IMR-90 (cell line): ENCODE measurements at regions not wholly inside any gene's neighbourhood (a gene's known extent, or its start where the extent isn't known, plus 50 kb on each side); places are given as distances from the start of the nearest gene placed in this dataset.

ENCODE experiments used
- ATAC-seq: fragments of 200-7000 bp; cut with Tn5 transposase; 2 replicates; pipeline ENCODE4 v1.9.1; 2020; ENCODE audit warnings: low read depth, mild to moderate bottlenecking, moderate library complexity
- BruUV-seq: library from RNA; stranded (reverse); fragments of 400-500 nt; replicated peaks from 2 replicates; lab custom pipeline; 2021; lab: Mats Ljungman, UMichigan
- CTCF ChIA-PET: fragments of 300-600 bp; formaldehyde crosslinking; extraction: SDS; loops from one replicate; lab custom pipeline; 2021; ENCODE audit warnings: antibody characterized with exemption; lab: Yijun Ruan, JAX
- POLR2A ChIA-PET: fragments of 300-600 bp; sonication (Branson Sonifier 250); formaldehyde crosslinking; loops from one replicate; lab custom pipeline; 2022; ENCODE audit warnings: antibody characterized with exemption; ENCODE audit not compliant: unreplicated experiment; lab: Charles Lee
- DNase-seq: peaks from one replicate; pipeline ENCODE4 v3.0.0; 2013
- H2AFZ ChIP-seq: replicated peaks from 2 replicates; pipeline ENCODE3; 2013; ENCODE audit warnings: low read length, mild to moderate bottlenecking; ENCODE audit not compliant: poor library complexity
- H2AK5ac ChIP-seq: 2 replicates; pipeline ENCODE4 v1.6.1; 2013; ENCODE audit warnings: low read depth, low read length, inconsistent platforms
- H2AK9ac ChIP-seq: replicated peaks from 2 replicates; pipeline ENCODE3; 2013; ENCODE audit warnings: mild to moderate bottlenecking, low read depth, low read length, moderate library complexity; ENCODE audit not compliant: poor library complexity
- H2BK120ac ChIP-seq: 2 replicates; pipeline ENCODE4 v1.6.1; 2013; ENCODE audit warnings: low read depth, low read length, inconsistent platforms
- H2BK15ac ChIP-seq: 3 replicates; pipeline ENCODE4 v1.6.1; 2013; ENCODE audit warnings: low read depth, low read length, inconsistent platforms
- H2BK20ac ChIP-seq: 2 replicates; pipeline ENCODE4 v1.6.1; 2013; ENCODE audit warnings: low read depth, mild to moderate bottlenecking, inconsistent platforms, low read length, moderate library complexity
- H2BK5ac ChIP-seq: 2 replicates; pipeline ENCODE4 v1.6.1; 2013; ENCODE audit warnings: mild to moderate bottlenecking, low read depth, low read length, inconsistent platforms; ENCODE audit not compliant: poor library complexity, severe bottlenecking
- H3K14ac ChIP-seq: replicated peaks from 2 replicates; pipeline ENCODE4 v1.6.1; 2013; ENCODE audit warnings: low read depth, low read length, inconsistent platforms
- H3K18ac ChIP-seq: 2 replicates; pipeline ENCODE4 v1.6.1; 2013; ENCODE audit warnings: low read depth, low read length, control low read depth
- H3K23ac ChIP-seq: 2 replicates; pipeline ENCODE4 v1.6.1; 2013; ENCODE audit warnings: low read depth, low read length, inconsistent platforms
- H3K27ac ChIP-seq: 2 replicates; pipeline ENCODE4 v1.5.1; 2013; ENCODE audit warnings: mild to moderate bottlenecking, control low read depth, low read length; ENCODE audit not compliant: insufficient read depth
- H3K27me3 ChIP-seq: 2 replicates; pipeline ENCODE4 v1.6.1; 2013; ENCODE audit warnings: low read length; ENCODE audit not compliant: control insufficient read depth, insufficient read depth
- H3K36me3 ChIP-seq: 2 replicates; pipeline ENCODE4 v1.6.1; 2013; ENCODE audit warnings: low read length, mixed read lengths; ENCODE audit not compliant: control insufficient read depth, insufficient read depth
- H3K4ac ChIP-seq: 2 replicates; pipeline ENCODE4 v1.6.1; 2013; ENCODE audit warnings: low read depth, low read length, inconsistent platforms
- H3K4me1 ChIP-seq: 2 replicates; pipeline ENCODE4 v1.6.1; 2013; ENCODE audit warnings: low read length, mixed read lengths; ENCODE audit not compliant: control insufficient read depth, insufficient read depth
- H3K4me2 ChIP-seq: 2 replicates; pipeline ENCODE4 v1.6.1; 2013; ENCODE audit warnings: low read depth, mild to moderate bottlenecking, control low read depth, low read length, moderate library complexity
- H3K4me3 ChIP-seq: 2 replicates; pipeline ENCODE4 v1.5.1; 2013; ENCODE audit warnings: low read depth, mild to moderate bottlenecking, control low read depth, low read length, moderate library complexity; ENCODE audit not compliant: insufficient read depth
- H3K56ac ChIP-seq: 2 replicates; pipeline ENCODE4 v1.6.1; 2013; ENCODE audit warnings: low read length, inconsistent platforms; ENCODE audit not compliant: insufficient read depth; ENCODE audit errors: extremely low read depth
- H3K79me1 ChIP-seq, 2 experiments: 2 replicates each; pipeline ENCODE4 v1.6.1; 2013; ENCODE audit warnings: low read length in 2 of 2, inconsistent platforms in 1 of 2, low read depth in 1 of 2
- H3K9ac ChIP-seq: 2 replicates; pipeline ENCODE4 v1.6.1; 2013; ENCODE audit warnings: low read depth, low read length, control low read depth
- H3K9me1 ChIP-seq: 2 replicates; pipeline ENCODE4 v1.6.1; 2013; ENCODE audit warnings: low read length, inconsistent platforms; ENCODE audit not compliant: insufficient read depth
- H3K9me3 ChIP-seq: 2 replicates; pipeline ENCODE4 v1.6.1; 2013; ENCODE audit warnings: low read length; ENCODE audit not compliant: control insufficient read depth, insufficient read depth
- H4K20me1 ChIP-seq: 2 replicates; pipeline ENCODE4 v1.6.1; 2013; ENCODE audit warnings: low read length, inconsistent platforms; ENCODE audit not compliant: insufficient read depth
- H4K5ac ChIP-seq: 2 replicates; pipeline ENCODE4 v1.6.1; 2013; ENCODE audit warnings: mild to moderate bottlenecking, low read depth, low read length, control low read depth
- H4K8ac ChIP-seq, 2 experiments: 2 replicates each; pipeline ENCODE4 v1.6.1; 2013; ENCODE audit warnings: low read depth in 2 of 2, low read length in 2 of 2, control low read depth in 1 of 2, inconsistent platforms in 1 of 2
- H4K91ac ChIP-seq: 2 replicates; pipeline ENCODE4 v1.6.1; 2013; ENCODE audit warnings: low read depth, low read length, inconsistent platforms; ENCODE audit not compliant: insufficient read depth
- CEBPB ChIP-seq: IDR thresholded peaks from 2 replicates; pipeline ENCODE4 v1.6.1; 2012; ENCODE audit warnings: low read depth, low read length, improper control_type of control experiment
- FOS ChIP-seq: fragments of 150-350 bp; IDR thresholded peaks from 2 replicates; pipeline ENCODE4 v1.6.1; 2016; ENCODE audit warnings: low read depth, low read length
- MAFK ChIP-seq: IDR thresholded peaks from 2 replicates; pipeline ENCODE4 v1.6.1; 2012; ENCODE audit warnings: low read depth, low read length, improper control_type of control experiment
- MAZ ChIP-seq: IDR thresholded peaks from 2 replicates; pipeline ENCODE4 v1.6.1; 2012; ENCODE audit warnings: low read depth, mild to moderate bottlenecking, low read length, improper control_type of control experiment, moderate library complexity, borderline replicate concordance
- NFE2L2 ChIP-seq: fragments of 150-350 bp; IDR thresholded peaks from 2 replicates; pipeline ENCODE4 v1.6.1; 2016; ENCODE audit warnings: low read depth, mild to moderate bottlenecking, low read length
- POLR2A ChIP-seq: IDR thresholded peaks from 2 replicates; pipeline ENCODE4 v1.6.1; 2012; ENCODE audit warnings: mild to moderate bottlenecking, low read depth, low read length
- RCOR1 ChIP-seq: IDR thresholded peaks from 2 replicates; pipeline ENCODE4 v1.6.1; 2012; ENCODE audit warnings: mild to moderate bottlenecking, low read length, improper control_type of control experiment; ENCODE audit not compliant: insufficient replicate concordance
- SMC3 ChIP-seq: fragments of 150-350 bp; IDR thresholded peaks from 2 replicates; pipeline ENCODE4 v1.6.1; 2016; ENCODE audit warnings: low read depth, mild to moderate bottlenecking, antibody characterized with exemption, low read length, moderate library complexity
- WGBS, 2 experiments: methylation state at CpG; one replicate each; pipeline versions ENCODE4 v1.1.5 to v1.1.7; 2013; ENCODE audit warnings: missing lambda C conversion rate in 2 of 2; ENCODE audit not compliant: insufficient read length in 1 of 2; ENCODE audit errors: extremely low coverage in 2 of 2; 5-methylcytosine and 5-hydroxymethylcytosine counted together
- dilution Hi-C: fragments of 300-500 bp; cut with HindIII; formaldehyde crosslinking; loops from one replicate; pipeline ENCODE4 v1.14.3; 2018; ENCODE audit warnings: low sequenced_read_pairs; ENCODE audit not compliant: unreplicated experiment
- in situ Hi-C: fragments of 300-500 bp; cut with MboI; formaldehyde crosslinking; loops from 3 replicates; pipeline ENCODE4 v1.14.3; 2019; ENCODE audit warnings: low sequenced_read_pairs, inconsistent platforms, mixed read lengths
- intact Hi-C: fragments of 100-400 bp; cut with micrococcal nuclease; formaldehyde crosslinking; loops from 2 replicates; pipeline ENCODE4 v1.10.0; 2022
- TF ChIP-seq, protein P1 (sequence below): fragments of 150-350 bp; IDR thresholded peaks from 2 replicates; pipeline ENCODE4 v1.6.1; 2017; ENCODE audit warnings: mild to moderate bottlenecking, antibody characterized with exemption, low read length, low read depth
- TF ChIP-seq, protein P2 (sequence below): conservative IDR thresholded peaks from 2 replicates; pipeline ENCODE4 v1.5.1; 2012; ENCODE audit warnings: mild to moderate bottlenecking, low read depth, low read length, improper control_type of control experiment
- TF ChIP-seq, protein P3 (sequence below): fragments of 150-350 bp; IDR thresholded peaks from 2 replicates; pipeline ENCODE4 v1.6.1; 2016; ENCODE audit warnings: low read depth, mild to moderate bottlenecking, low read length, moderate library complexity, borderline replicate concordance

DNA sequence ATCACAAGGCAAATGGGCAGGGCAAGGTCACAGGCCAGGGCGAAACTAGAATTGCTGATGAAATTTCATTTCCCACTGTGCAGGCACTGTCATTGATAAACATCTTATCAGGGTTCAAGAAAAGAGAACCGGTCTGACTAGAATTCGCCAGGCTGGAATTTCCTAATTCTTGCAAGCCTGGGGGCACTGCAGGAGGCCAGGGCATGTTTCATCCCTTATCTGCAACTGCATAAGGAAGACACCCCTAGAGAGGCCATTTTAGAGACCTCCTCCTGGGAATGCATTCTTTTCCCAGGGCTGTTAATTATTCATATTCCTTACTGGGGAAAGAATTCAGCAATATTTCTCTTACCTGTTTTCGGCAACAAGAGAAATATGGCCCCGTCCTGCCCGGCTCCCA is 266.2 kb upstream of the CYLC2 start:
- dilution Hi-C loops, result no loop called here
- no peak overlapping the region for H4K5ac ChIP-seq
- ChIA-PET POLR2A (no interaction called here), CTCF (no interaction called here)
- peaks cover 5% of the 10 kb centered on the region; the same call in 1 of the 2 replicates for H3K9me3 ChIP-seq
- H2BK15ac ChIP-seq, result no peak overlapping the region
- no peak overlapping the region for H3K4me2 ChIP-seq
- H4K8ac ChIP-seq, result no peak overlapping the region
- DNase-seq, result no peak
- H2AK5ac ChIP-seq, result no peak overlapping the region
- no peaks in the 10 kb centered on the region for H3K79me1 ChIP-seq
- no peak overlapping the region for H3K4me3 ChIP-seq
- no peaks in the 10 kb centered on the region for H3K9me1 ChIP-seq
- WGBS, 2 experiments, result 70% methylated on average over 3 of the region's 6 CpGs; no CpG with 5 or more reads in 1 of the 2 experiments
- no peak overlapping the region for H3K14ac ChIP-seq
- H2BK120ac ChIP-seq, result no peak overlapping the region
- no peak overlapping the region for H2BK20ac ChIP-seq
- no peak overlapping the region for H2AK9ac ChIP-seq
- no TSS peak for BruUV-seq
- in situ Hi-C loops, result no loop called here
- ATAC-seq, result no peak
- no peak overlapping the region for H3K9ac ChIP-seq
- no peaks in the 10 kb centered on the region for H3K36me3 ChIP-seq
- H3K23ac ChIP-seq, result no peak overlapping the region
- no peaks in the 10 kb centered on the region for H3K4me1 ChIP-seq
- no peak overlapping the region for H2BK5ac ChIP-seq
- intact Hi-C loops, result no loop called here
- no peaks in the 10 kb centered on the region for H3K27me3 ChIP-seq
- no peak overlapping the region for H3K18ac ChIP-seq
- H2AFZ ChIP-seq, result no peak overlapping the region
- H3K4ac ChIP-seq, result no peak overlapping the region
- no peaks in the 10 kb centered on the region for H4K20me1 ChIP-seq
- no peak overlapping the region for H3K56ac ChIP-seq
- no peak overlapping the region for H3K27ac ChIP-seq
- TF ChIP-seq RCOR1, result no peak
- no peak for TF ChIP-seq NFE2L2
- TF ChIP-seq, protein P1, sequence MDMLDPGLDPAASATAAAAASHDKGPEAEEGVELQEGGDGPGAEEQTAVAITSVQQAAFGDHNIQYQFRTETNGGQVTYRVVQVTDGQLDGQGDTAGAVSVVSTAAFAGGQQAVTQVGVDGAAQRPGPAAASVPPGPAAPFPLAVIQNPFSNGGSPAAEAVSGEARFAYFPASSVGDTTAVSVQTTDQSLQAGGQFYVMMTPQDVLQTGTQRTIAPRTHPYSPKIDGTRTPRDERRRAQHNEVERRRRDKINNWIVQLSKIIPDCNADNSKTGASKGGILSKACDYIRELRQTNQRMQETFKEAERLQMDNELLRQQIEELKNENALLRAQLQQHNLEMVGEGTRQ, result no peak
- TF ChIP-seq, protein P2, sequence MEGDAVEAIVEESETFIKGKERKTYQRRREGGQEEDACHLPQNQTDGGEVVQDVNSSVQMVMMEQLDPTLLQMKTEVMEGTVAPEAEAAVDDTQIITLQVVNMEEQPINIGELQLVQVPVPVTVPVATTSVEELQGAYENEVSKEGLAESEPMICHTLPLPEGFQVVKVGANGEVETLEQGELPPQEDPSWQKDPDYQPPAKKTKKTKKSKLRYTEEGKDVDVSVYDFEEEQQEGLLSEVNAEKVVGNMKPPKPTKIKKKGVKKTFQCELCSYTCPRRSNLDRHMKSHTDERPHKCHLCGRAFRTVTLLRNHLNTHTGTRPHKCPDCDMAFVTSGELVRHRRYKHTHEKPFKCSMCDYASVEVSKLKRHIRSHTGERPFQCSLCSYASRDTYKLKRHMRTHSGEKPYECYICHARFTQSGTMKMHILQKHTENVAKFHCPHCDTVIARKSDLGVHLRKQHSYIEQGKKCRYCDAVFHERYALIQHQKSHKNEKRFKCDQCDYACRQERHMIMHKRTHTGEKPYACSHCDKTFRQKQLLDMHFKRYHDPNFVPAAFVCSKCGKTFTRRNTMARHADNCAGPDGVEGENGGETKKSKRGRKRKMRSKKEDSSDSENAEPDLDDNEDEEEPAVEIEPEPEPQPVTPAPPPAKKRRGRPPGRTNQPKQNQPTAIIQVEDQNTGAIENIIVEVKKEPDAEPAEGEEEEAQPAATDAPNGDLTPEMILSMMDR, result no peak
- TF ChIP-seq POLR2A, result no peak
- TF ChIP-seq, protein P3, sequence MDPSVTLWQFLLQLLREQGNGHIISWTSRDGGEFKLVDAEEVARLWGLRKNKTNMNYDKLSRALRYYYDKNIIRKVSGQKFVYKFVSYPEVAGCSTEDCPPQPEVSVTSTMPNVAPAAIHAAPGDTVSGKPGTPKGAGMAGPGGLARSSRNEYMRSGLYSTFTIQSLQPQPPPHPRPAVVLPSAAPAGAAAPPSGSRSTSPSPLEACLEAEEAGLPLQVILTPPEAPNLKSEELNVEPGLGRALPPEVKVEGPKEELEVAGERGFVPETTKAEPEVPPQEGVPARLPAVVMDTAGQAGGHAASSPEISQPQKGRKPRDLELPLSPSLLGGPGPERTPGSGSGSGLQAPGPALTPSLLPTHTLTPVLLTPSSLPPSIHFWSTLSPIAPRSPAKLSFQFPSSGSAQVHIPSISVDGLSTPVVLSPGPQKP, result no peak
- TF ChIP-seq CEBPB, result no peak
- no peak for TF ChIP-seq SMC3
- TF ChIP-seq MAZ, result no peak
- TF ChIP-seq FOS, result no peak
- TF ChIP-seq MAFK, result no peak
- no peak overlapping the region for H4K91ac ChIP-seq
